ENCODE measurements at regions not wholly inside any gene's neighbourhood (a gene's known extent, or its start where the extent isn't known, plus 50 kb on each side); places are given as distances from the start of the nearest gene placed in this dataset.
"Not testable (repeated sequence)": the region's sequence is repeated elsewhere in the genome, so short reads cannot be mapped to it uniquely, and the experiment has no call there.

DNA sequence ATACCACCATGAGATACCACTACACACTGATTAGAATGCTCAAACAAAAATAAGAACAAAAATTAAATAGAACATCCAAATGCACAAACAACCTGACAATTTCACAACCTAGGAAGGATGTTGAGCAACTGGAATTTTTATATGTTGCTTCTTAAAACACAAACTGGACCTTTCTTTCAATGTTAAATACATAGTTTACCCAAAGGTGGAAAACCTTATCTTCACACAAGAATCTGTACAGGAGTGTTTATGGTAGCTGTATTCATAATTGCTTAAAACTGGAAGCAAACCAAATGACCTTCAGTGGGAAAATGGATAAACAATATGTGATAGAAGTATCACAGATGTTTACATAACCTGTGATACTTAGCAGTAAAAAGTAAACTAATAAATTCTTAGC, 573.8 kb downstream of the MAGEB5 start:
- no peaks in the 10 kb centered on the region for H3K36me3 ChIP-seq (ENCODE audit: insufficient read depth, insufficient read length, low read length)
- no peak for TF ChIP-seq SUZ12 (IDR thresholded peaks at IDR 0.05; ENCODE audit: extremely low read depth, insufficient read depth, insufficient read length)
- TF ChIP-seq ZNF274 (IDR thresholded peaks at IDR 0.05; ENCODE audit: low read depth, low read length) = no peak
- TF ChIP-seq YY1 (IDR thresholded peaks at IDR 0.05; ENCODE audit: insufficient read depth, insufficient read length) = no peak

DNA sequence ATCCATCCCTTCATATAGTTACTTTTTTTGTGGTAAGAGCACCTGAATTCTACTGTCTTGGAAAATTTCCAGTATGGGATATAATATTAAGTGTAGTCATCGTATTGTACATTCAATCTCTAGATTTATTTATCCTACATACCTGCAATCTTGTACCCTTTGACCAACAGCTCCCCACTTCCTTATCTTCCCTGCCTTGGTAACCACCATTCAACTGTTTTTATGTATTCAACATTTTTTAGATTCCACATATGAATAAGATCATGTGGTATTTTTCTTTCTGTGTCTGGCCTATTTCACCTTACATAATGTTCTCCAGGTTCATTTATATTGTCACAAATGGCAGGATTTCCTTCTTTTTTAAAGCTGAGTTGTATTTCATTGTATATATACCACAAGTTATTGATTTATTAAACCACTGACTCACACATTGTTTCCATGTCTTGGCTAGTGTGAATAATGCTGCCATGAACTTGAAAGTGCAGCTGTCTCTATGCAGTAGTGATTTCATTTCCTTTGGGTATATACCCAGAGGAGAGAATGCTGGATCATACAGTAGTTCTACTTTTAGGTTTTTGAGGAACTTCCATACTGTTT, 572.5 kb downstream of the MAGEB5 start:
- Histone ChIP-seq H3K9me3 (ENCODE audit: insufficient read depth, low read length) (peaks cover 5% of the 10 kb centered on the region; the same call in 1 of the 2 replicates), H3K9ac (ENCODE audit: insufficient read length, low read depth) (no peak overlapping the region), H3K4me3 (ENCODE audit: insufficient read length, low read depth) (no peak overlapping the region), H3K36me3 (ENCODE audit: insufficient read depth, insufficient read length, low read length) (no peaks in the 10 kb centered on the region), H3K27me3 (ENCODE audit: insufficient read depth, insufficient read length) (no peaks in the 10 kb centered on the region), H3K4me1 (ENCODE audit: insufficient read depth, insufficient read length) (no peaks in the 10 kb centered on the region)
- no peak for DNase-seq (ENCODE audit: low read depth, low spot score)
- TF ChIP-seq YY1 (IDR thresholded peaks at IDR 0.05; ENCODE audit: insufficient read depth, insufficient read length) (no peak), ZNF274 (IDR thresholded peaks at IDR 0.05; ENCODE audit: low read depth, low read length) (no peak), SUZ12 (IDR thresholded peaks at IDR 0.05; ENCODE audit: extremely low read depth, insufficient read depth, insufficient read length) (no peak)

More for the DNA sequence above, 573.8 kb downstream of the MAGEB5 start:
- Histone ChIP-seq H3K9me3 (ENCODE audit: insufficient read depth, low read length) (no peaks in the 10 kb centered on the region), H3K4me1 (ENCODE audit: insufficient read depth, insufficient read length) (no peaks in the 10 kb centered on the region), H3K9ac (ENCODE audit: insufficient read length, low read depth) (no peak overlapping the region), H3K4me3 (ENCODE audit: insufficient read length, low read depth) (no peak overlapping the region), H3K27me3 (ENCODE audit: insufficient read depth, insufficient read length) (no peaks in the 10 kb centered on the region)
- DNase-seq (ENCODE audit: low read depth, low spot score) = no peak

DNA sequence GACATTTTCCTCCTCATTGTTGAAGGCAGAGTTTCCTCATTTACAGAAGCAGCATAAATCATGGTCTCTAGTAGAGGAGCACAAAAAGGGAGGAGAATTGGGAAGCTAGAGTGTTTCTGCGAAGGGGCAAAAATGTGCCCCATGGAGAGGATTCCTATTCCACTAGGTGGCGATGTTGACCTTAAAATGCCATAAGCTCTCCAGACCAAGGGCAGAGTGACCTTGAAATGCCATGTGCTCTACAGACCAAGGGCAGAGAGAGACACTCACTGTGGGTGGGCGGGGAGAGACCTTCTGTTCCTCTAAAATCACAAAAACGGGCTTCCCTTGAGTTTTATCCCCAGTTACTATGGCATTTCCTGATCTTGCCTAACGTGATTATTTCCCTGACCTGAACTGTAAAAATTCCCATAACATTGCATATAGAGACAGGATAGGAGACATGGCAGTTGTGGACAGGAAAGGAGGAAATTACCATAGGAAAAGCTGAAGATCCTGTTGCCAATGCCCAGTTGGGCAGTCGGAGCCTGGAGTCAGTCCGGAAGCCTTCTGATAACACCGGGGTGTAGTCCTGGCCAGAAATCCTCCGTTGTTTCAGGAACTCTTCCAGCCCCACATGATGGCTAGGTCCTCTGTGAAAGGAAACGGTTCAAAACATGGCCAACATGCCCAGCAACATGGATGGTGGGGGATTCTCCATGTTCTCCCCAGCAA, 567.7 kb downstream of the MAGEB5 start:
- Histone ChIP-seq H3K9ac (ENCODE audit: insufficient read length, low read depth) (no peak overlapping the region), H3K36me3 (ENCODE audit: insufficient read depth, insufficient read length, low read length) (no peaks in the 10 kb centered on the region), H3K27me3 (ENCODE audit: insufficient read depth, insufficient read length) (no peaks in the 10 kb centered on the region), H3K4me3 (ENCODE audit: insufficient read length, low read depth) (no peak overlapping the region), H3K4me1 (ENCODE audit: insufficient read depth, insufficient read length) (no peaks in the 10 kb centered on the region), H3K9me3 (ENCODE audit: insufficient read depth, low read length) (peaks cover 21% of the 10 kb centered on the region)
- peak; percentile 39 for DNase-seq (ENCODE audit: low read depth, low spot score)
- TF ChIP-seq SUZ12 (IDR thresholded peaks at IDR 0.05; ENCODE audit: extremely low read depth, insufficient read depth, insufficient read length) = no peak
- no peak for TF ChIP-seq ZNF274 (IDR thresholded peaks at IDR 0.05; ENCODE audit: low read depth, low read length)
- TF ChIP-seq YY1 (IDR thresholded peaks at IDR 0.05; ENCODE audit: insufficient read depth, insufficient read length) = no peak

DNA sequence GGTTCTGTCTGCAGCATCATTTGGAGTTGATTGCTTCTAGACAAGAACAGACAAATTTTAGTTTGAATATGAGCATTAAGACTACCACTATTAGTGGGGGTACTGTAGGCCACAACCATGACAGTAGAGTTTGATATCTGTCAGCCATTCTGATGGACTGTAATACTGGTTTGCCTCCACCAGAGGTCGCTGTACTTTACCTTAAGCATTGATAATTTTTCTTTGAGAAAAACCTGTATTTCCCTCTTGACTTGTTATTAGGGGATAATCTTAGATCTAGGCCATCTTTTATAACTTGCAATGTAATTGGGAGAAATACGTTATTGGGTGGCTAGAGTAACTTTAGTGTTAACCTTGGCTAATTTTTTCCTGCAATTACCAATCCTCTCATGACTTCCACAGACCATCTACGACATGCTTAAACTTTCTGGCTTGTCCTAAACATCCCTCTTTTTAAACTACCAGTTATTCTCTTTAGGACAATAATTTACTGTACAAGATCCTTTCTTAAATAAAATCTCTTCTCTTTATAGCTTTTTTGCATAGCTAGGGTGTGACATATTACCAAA, 562.4 kb downstream of the MAGEB5 start:
- peak; percentile 18 for DNase-seq (ENCODE audit: low read depth, low spot score)
- H3K4me3 ChIP-seq (ENCODE audit: insufficient read length, low read depth) = no peak overlapping the region
- no peaks in the 10 kb centered on the region for H3K4me1 ChIP-seq (ENCODE audit: insufficient read depth, insufficient read length)
- TF ChIP-seq ZNF274 (IDR thresholded peaks at IDR 0.05; ENCODE audit: low read depth, low read length) = no peak
- no peaks in the 10 kb centered on the region for H3K27me3 ChIP-seq (ENCODE audit: insufficient read depth, insufficient read length)
- no peaks in the 10 kb centered on the region for H3K36me3 ChIP-seq (ENCODE audit: insufficient read depth, insufficient read length, low read length)
- H3K9ac ChIP-seq (ENCODE audit: insufficient read length, low read depth) = no peak overlapping the region
- peaks cover 39% of the 10 kb centered on the region for H3K9me3 ChIP-seq (ENCODE audit: insufficient read depth, low read length)

DNA sequence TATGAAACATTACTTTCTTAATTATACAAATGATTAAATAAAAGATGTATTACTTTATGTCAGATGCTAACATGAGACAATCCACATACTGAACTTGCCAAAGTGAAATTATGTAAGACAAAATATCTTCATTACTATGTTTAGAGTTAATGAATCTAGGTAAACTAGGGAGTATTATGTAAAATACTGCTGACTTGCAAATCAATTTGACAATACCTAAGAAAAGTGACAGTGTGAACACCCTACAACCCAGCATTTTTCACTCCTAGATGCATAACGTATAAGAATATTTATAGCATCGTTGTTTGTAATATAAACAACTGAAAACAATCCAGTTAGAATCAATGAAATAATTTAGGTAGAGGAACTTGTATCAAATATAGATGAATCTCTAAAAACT, 546.3 kb downstream of the MAGEB5 start:
- no peak for DNase-seq (ENCODE audit: low read depth, low spot score)
- Histone ChIP-seq H3K9me3 (ENCODE audit: insufficient read depth, low read length) (no peaks in the 10 kb centered on the region), H3K36me3 (ENCODE audit: insufficient read depth, insufficient read length, low read length) (no peaks in the 10 kb centered on the region), H3K9ac (ENCODE audit: insufficient read length, low read depth) (no peak overlapping the region), H3K4me3 (ENCODE audit: insufficient read length, low read depth) (no peak overlapping the region), H3K4me1 (ENCODE audit: insufficient read depth, insufficient read length) (no peaks in the 10 kb centered on the region), H3K27me3 (ENCODE audit: insufficient read depth, insufficient read length) (no peaks in the 10 kb centered on the region)
- TF ChIP-seq SUZ12 (IDR thresholded peaks at IDR 0.05; ENCODE audit: extremely low read depth, insufficient read depth, insufficient read length) (no peak), YY1 (IDR thresholded peaks at IDR 0.05; ENCODE audit: insufficient read depth, insufficient read length) (no peak), ZNF274 (IDR thresholded peaks at IDR 0.05; ENCODE audit: low read depth, low read length) (no peak)

DNA sequence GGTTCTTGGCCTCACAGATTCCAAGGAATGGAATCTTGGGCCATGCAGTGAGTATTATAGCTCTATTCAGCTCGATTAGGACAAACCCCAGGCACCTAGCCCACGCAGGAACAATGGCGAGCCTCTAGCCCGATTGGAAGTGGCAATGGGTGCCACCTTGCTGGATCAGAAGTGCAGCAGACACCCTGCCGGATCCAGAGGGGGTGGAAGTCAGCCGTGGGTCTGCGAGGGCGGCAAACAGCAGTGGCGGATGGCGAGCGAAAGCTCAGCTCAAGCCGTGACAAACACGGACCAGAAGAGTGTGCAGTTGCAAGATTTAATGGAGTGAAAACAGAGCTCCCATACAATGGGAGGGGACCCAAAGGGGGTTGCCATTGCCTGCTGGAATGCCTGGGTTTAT, 539.8 kb downstream of the MAGEB5 start:
- not testable (repeated sequence) for H3K4me1 ChIP-seq (ENCODE audit: insufficient read depth, insufficient read length); H3K27me3 ChIP-seq (ENCODE audit: insufficient read depth, insufficient read length); H3K9me3 ChIP-seq (ENCODE audit: insufficient read depth, low read length); DNase-seq (ENCODE audit: low read depth, low spot score); H3K9ac ChIP-seq (ENCODE audit: insufficient read length, low read depth); H3K36me3 ChIP-seq (ENCODE audit: insufficient read depth, insufficient read length, low read length); H3K4me3 ChIP-seq (ENCODE audit: insufficient read length, low read depth)

DNA sequence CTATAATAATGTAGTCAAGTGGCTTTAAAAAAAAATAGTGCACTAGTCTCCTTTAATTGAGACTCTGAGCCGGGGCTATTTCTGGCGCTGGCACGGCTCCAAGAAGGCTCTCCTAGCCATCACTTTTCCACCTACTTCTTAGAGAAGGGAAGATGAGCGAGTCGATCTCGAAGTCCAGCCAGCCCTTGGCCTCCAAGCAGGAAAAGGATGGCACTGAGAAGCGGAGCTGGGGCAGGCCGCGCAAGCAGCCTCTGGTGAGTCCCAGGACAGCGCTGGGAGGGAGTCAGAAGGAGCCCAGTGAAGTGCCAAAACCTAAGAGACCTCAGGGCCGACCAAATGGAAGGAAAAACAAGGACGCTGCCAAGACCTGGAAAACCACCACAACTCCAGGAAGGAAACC, 531.9 kb downstream of the MAGEB5 start:
- TF ChIP-seq SUZ12 (IDR thresholded peaks at IDR 0.05; ENCODE audit: extremely low read depth, insufficient read depth, insufficient read length) (no peak), YY1 (IDR thresholded peaks at IDR 0.05; ENCODE audit: insufficient read depth, insufficient read length) (no peak), ZNF274 (IDR thresholded peaks at IDR 0.05; ENCODE audit: low read depth, low read length) (no peak)

More for the DNA sequence above, 531.9 kb downstream of the MAGEB5 start:
- no peak overlapping the region for H3K4me3 ChIP-seq (ENCODE audit: insufficient read length, low read depth)
- H3K27me3 ChIP-seq (ENCODE audit: insufficient read depth, insufficient read length) = no peaks in the 10 kb centered on the region
- no peaks in the 10 kb centered on the region for H3K4me1 ChIP-seq (ENCODE audit: insufficient read depth, insufficient read length)
- H3K9me3 ChIP-seq (ENCODE audit: insufficient read depth, low read length) = no peaks in the 10 kb centered on the region
- DNase-seq (ENCODE audit: low read depth, low spot score) = no peak
- H3K9ac ChIP-seq (ENCODE audit: insufficient read length, low read depth) = no peak overlapping the region
- H3K36me3 ChIP-seq (ENCODE audit: insufficient read depth, insufficient read length, low read length) = no peaks in the 10 kb centered on the region

All from NT2/D1 (cell line).